ENCODE measurements at regions not wholly inside any gene's neighbourhood (a gene's known extent, or its start where the extent isn't known, plus 50 kb on each side); places are given as distances from the start of the nearest gene placed in this dataset.

- no peaks in the 10 kb centered on the region for H3K9me3 ChIP-seq (ENCODE audit: low read depth)
- 28 to 38% methylated on average over 1 of the region's 1 CpG for WGBS, 2 experiments (ENCODE audit: low coverage in 1 of 2, low lambda C conversion rate in 2 of 2, missing lambda C conversion rate in 2 of 2)
- no peak for DNase-seq
These were observed 102.9 kb downstream of the MTNR1B start for GRCh38 chr11:93072229-93072914.

GRCh38 chr11:93073026-93073425 is 103.6 kb downstream of the MTNR1B start:
- WGBS, 2 experiments (ENCODE audit: low coverage in 1 of 2, low lambda C conversion rate in 2 of 2, missing lambda C conversion rate in 2 of 2) = 41 to 43% methylated on average over 3 of the region's 3 CpGs

More at GRCh38 chr11:93072229-93072914, 102.9 kb downstream of the MTNR1B start:
- Histone ChIP-seq H3K9me2 (ENCODE audit: insufficient read depth) (no peaks in the 10 kb centered on the region), H2AFZ (no peak overlapping the region), H3K79me2 (ENCODE audit: insufficient read depth) (no peaks in the 10 kb centered on the region), H3K27me3 (replicated peaks; ENCODE audit: insufficient read depth) (peaks cover 39% of the 10 kb centered on the region), H4K20me1 (ENCODE audit: insufficient read depth) (no peaks in the 10 kb centered on the region), H3K27ac (no peak overlapping the region), H3K36me3 (ENCODE audit: low read depth) (no peaks in the 10 kb centered on the region), H3K4me1 (ENCODE audit: insufficient read depth) (no peaks in the 10 kb centered on the region), H3F3A (ENCODE audit: insufficient read depth) (no peaks in the 10 kb centered on the region), H3K9ac (no peak overlapping the region), H3K4me3 (no peak overlapping the region), H3K4me2 (ENCODE audit: unreplicated experiment) (no peak overlapping the region)
- in situ Hi-C loops (cut with MboI) = no loop called here
- no peak for TF ChIP-seq EZH2phosphoT487 (IDR thresholded peaks at IDR 0.05; ENCODE audit: insufficient read depth, low read depth)
- TF ChIP-seq EZH2 (IDR thresholded peaks at IDR 0.05; ENCODE audit: insufficient read depth, poor library complexity, severe bottlenecking) = no peak

GRCh38 chr11:93073508-93074280 is 104.2 kb downstream of the MTNR1B start:
- Histone ChIP-seq H3K9ac (no peak overlapping the region), H3K9me2 (ENCODE audit: insufficient read depth) (no peaks in the 10 kb centered on the region), H3K4me2 (ENCODE audit: unreplicated experiment) (no peak overlapping the region), H3K4me3 (no peak overlapping the region), H3K27me3 (replicated peaks; ENCODE audit: insufficient read depth) (peaks cover 29% of the 10 kb centered on the region), H4K20me1 (ENCODE audit: insufficient read depth) (no peaks in the 10 kb centered on the region), H3K4me1 (ENCODE audit: insufficient read depth) (no peaks in the 10 kb centered on the region), H3K79me2 (ENCODE audit: insufficient read depth) (no peaks in the 10 kb centered on the region), H3K9me3 (ENCODE audit: low read depth) (no peaks in the 10 kb centered on the region), H3K27ac (no peak overlapping the region), H3K36me3 (ENCODE audit: low read depth) (no peaks in the 10 kb centered on the region), H3F3A (ENCODE audit: insufficient read depth) (no peaks in the 10 kb centered on the region), H2AFZ (no peak overlapping the region)
- TF ChIP-seq EZH2phosphoT487 (IDR thresholded peaks at IDR 0.05; ENCODE audit: insufficient read depth, low read depth) = no peak
- TF ChIP-seq EZH2 (IDR thresholded peaks at IDR 0.05; ENCODE audit: insufficient read depth, poor library complexity, severe bottlenecking) = no peak
- no peak for DNase-seq
- 17 to 30% methylated on average over 4 of the region's 4 CpGs for WGBS, 2 experiments (ENCODE audit: low coverage in 1 of 2, low lambda C conversion rate in 2 of 2, missing lambda C conversion rate in 2 of 2)
- in situ Hi-C loops (cut with MboI) = no loop called here

More at GRCh38 chr11:93073026-93073425, 103.6 kb downstream of the MTNR1B start:
- no peak for DNase-seq
- Histone ChIP-seq H3K36me3 (ENCODE audit: low read depth) (no peaks in the 10 kb centered on the region), H3K27me3 (replicated peaks; ENCODE audit: insufficient read depth) (peaks cover 32% of the 10 kb centered on the region), H3K79me2 (ENCODE audit: insufficient read depth) (no peaks in the 10 kb centered on the region), H3K9me2 (ENCODE audit: insufficient read depth) (no peaks in the 10 kb centered on the region), H2AFZ (no peak overlapping the region), H3K9me3 (ENCODE audit: low read depth) (no peaks in the 10 kb centered on the region), H3K27ac (no peak overlapping the region), H3K9ac (no peak overlapping the region), H3K4me3 (no peak overlapping the region), H3F3A (ENCODE audit: insufficient read depth) (no peaks in the 10 kb centered on the region), H3K4me1 (ENCODE audit: insufficient read depth) (no peaks in the 10 kb centered on the region), H4K20me1 (ENCODE audit: insufficient read depth) (no peaks in the 10 kb centered on the region), H3K4me2 (ENCODE audit: unreplicated experiment) (no peak overlapping the region)
- in situ Hi-C loops (cut with MboI) = no loop called here
- TF ChIP-seq EZH2 (IDR thresholded peaks at IDR 0.05; ENCODE audit: insufficient read depth, poor library complexity, severe bottlenecking) (no peak), EZH2phosphoT487 (IDR thresholded peaks at IDR 0.05; ENCODE audit: insufficient read depth, low read depth) (no peak)

- WGBS, 2 experiments (ENCODE audit: low coverage in 1 of 2, low lambda C conversion rate in 2 of 2, missing lambda C conversion rate in 2 of 2) = 46 to 47% methylated on average over 9 to 10 of the region's 10 CpGs
- in situ Hi-C loops (cut with MboI) = no loop called here
- no peak for DNase-seq
- no peaks in the 10 kb centered on the region for H3K79me2 ChIP-seq (ENCODE audit: insufficient read depth)
- H2AFZ ChIP-seq = no peak overlapping the region
- H3K9me2 ChIP-seq (ENCODE audit: insufficient read depth) = no peaks in the 10 kb centered on the region
- TF ChIP-seq EZH2 (IDR thresholded peaks at IDR 0.05; ENCODE audit: insufficient read depth, poor library complexity, severe bottlenecking) = no peak
- TF ChIP-seq EZH2phosphoT487 (IDR thresholded peaks at IDR 0.05; ENCODE audit: insufficient read depth, low read depth) = no peak
- H3K4me2 ChIP-seq (ENCODE audit: unreplicated experiment) = no peak overlapping the region
- H3K4me1 ChIP-seq (ENCODE audit: insufficient read depth) = no peaks in the 10 kb centered on the region
- peaks cover 29% of the 10 kb centered on the region for H3K27me3 ChIP-seq (replicated peaks; ENCODE audit: insufficient read depth)
- no peaks in the 10 kb centered on the region for H3K9me3 ChIP-seq (ENCODE audit: low read depth)
- H3F3A ChIP-seq (ENCODE audit: insufficient read depth) = no peaks in the 10 kb centered on the region
- H3K36me3 ChIP-seq (ENCODE audit: low read depth) = no peaks in the 10 kb centered on the region
- no peak overlapping the region for H3K4me3 ChIP-seq
- no peak overlapping the region for H3K27ac ChIP-seq
- no peaks in the 10 kb centered on the region for H4K20me1 ChIP-seq (ENCODE audit: insufficient read depth)
- no peak overlapping the region for H3K9ac ChIP-seq
These were observed 104.9 kb downstream of the MTNR1B start for GRCh38 chr11:93074352-93074751.
